Fibroblast of pulmonary artery (primary cell): ENCODE measurements at regions not wholly inside any gene's neighbourhood (a gene's known extent, or its start where the extent isn't known, plus 50 kb on each side); places are given as distances from the start of the nearest gene placed in this dataset.

Source experiments
- DNase-seq: peaks from one replicate; pipeline ENCODE4 v3.0.0-alpha.2; 2010; ENCODE audit warnings: low read depth
- H3K4me3 ChIP-seq: replicated peaks from 2 replicates; pipeline ENCODE4 v1.5.1; 2011; ENCODE audit warnings: low read depth, mild to moderate bottlenecking, control low read depth, low read length, moderate library complexity
- CTCF ChIP-seq: IDR thresholded peaks from 2 replicates; pipeline ENCODE4 v1.5.1; 2011; ENCODE audit warnings: mild to moderate bottlenecking, control low read depth, low read length, inconsistent platforms; ENCODE audit errors: missing control alignments

- H3K4me3 ChIP-seq: no peak overlapping the region
- DNase-seq: no peak
- TF ChIP-seq CTCF: no peak
Measured at GRCh38 chr5:2249442-2249841, 366.7 kb upstream of the IRX4 start.

DNA sequence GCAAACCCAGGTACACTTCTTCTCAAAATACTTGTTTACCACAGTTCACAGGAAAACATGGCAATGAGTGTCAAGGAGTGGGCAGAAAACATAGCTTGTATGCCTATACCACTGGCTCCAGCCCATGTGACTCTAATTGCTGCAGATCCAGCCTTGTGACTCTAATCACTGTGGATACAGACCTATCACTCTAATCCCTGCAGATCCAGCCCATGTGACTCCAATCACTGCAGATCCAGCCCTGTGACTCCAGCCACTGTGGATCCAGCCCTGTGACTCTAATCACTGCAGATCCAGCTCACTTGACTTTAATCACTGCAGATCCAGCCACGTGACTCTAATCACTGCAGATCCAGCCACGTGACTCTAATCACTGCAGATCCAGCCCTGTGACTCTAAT is 366.3 kb upstream of the IRX4 start:
- TF ChIP-seq CTCF: no peak
- DNase-seq: no peak
- no peak overlapping the region for H3K4me3 ChIP-seq

- TF ChIP-seq CTCF: no peak
- DNase-seq: no peak
Measured at GRCh38 chr5:2242539-2242938, 359.8 kb upstream of the IRX4 start.

GRCh38 chr5:2241842-2242241 is 359.1 kb upstream of the IRX4 start:
- no peak overlapping the region for H3K4me3 ChIP-seq
- no peak for TF ChIP-seq CTCF
- no peak for DNase-seq

More at GRCh38 chr5:2242539-2242938, 359.8 kb upstream of the IRX4 start:
- H3K4me3 ChIP-seq: no peak overlapping the region

DNA sequence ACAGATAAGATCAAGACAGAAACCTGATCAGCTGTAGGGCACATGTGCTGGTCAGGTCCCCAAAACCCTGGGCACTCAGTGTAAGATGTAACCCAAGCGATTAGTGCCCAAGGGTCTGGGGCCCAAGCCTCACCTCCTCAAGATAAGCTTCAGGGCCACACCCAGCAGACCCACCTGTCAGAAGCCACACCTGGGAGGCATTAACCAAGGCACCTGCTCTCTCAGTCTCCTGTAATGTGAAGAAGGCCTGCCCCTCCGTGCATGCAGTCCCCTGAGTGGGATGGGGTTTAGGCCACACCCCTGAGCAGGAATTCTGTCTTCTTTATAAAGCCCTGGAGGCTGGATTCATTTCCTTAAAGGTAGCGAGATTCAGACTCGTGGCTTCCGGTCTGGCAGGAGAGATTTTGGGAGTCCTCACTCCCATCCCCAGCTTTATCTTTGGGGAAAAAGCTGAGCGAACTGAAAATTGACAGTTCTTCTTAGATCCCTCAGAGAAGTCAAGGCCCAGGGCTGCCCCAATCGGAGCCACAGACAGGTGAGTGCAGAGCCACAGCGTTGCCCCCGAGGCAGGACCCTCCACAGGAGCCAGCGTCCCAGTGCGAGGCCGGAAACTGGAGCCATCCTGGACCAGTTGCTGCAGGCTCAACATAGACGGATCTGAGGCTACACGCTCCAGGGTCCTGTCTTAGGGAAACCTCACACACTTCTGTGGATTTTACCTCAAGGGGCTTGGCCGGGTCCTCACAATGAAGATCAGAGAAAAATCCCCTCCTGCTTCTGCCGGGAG is 357.6 kb upstream of the IRX4 start:
- no peak for TF ChIP-seq CTCF
- H3K4me3 ChIP-seq: no peak overlapping the region
- DNase-seq: no peak

DNA sequence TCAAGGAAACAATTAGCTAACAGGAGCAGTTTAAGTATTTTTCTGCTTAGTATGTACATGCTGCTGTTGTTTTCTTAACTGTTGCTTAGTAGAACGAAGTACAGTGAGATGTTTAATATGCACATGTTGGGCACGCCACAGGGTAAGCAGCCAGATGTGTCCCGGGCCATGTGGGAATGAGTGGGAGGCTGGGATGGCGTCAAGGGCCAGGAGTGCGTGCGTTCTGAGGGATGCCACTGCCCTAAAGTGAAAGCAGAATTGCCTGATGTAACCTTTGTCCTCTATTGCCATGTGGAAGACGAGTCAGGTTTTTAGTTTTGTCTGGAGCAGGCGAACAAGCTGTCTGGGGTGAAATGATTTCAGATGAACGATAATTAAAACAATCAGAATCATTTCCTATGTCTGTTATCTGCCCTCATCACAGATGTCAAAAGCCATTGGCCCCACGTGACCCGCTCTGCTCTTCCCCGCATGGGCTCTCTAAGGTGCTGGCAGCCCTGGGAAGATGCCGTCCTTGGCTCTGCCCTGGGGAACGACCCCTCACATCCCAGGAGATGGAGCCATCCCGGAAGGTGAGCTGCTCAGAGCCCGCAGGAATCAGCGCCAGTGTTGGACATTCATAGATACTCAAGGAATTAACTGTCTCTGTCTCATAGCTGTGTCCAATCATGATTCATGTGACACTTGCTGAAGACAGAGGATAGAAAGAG is 356.6 kb upstream of the IRX4 start:
- no peak for TF ChIP-seq CTCF
- no peak for DNase-seq
- no peak overlapping the region for H3K4me3 ChIP-seq
